DND-41 (cell line): ENCODE measurements at regions not wholly inside any gene's neighbourhood (a gene's known extent, or its start where the extent isn't known, plus 50 kb on each side); places are given as distances from the start of the nearest gene placed in this dataset.

Experiments
- CTCF ChIP-seq: IDR thresholded peaks from 2 replicates; pipeline ENCODE4 v1.5.1; 2012; ENCODE audit warnings: borderline replicate concordance, low read length, moderate library complexity, mild to moderate bottlenecking; ENCODE audit not compliant: poor library complexity, severe bottlenecking; ENCODE audit errors: extremely low read depth
- EZH2 ChIP-seq: IDR thresholded peaks from 3 replicates; pipeline ENCODE4 v1.6.1; 2012; ENCODE audit warnings: borderline replicate concordance, low read depth, mild to moderate bottlenecking, moderate library complexity, low read length, inconsistent platforms; ENCODE audit not compliant: severe bottlenecking

GRCh38 chr5:133781436-133782225 is 169.3 kb upstream of the FSTL4 start:
- TF ChIP-seq CTCF (no peak), EZH2 (no peak)
